LNCaP clone FGC (cell line): ENCODE measurements at regions not wholly inside any gene's neighbourhood (a gene's known extent, or its start where the extent isn't known, plus 50 kb on each side); places are given as distances from the start of the nearest gene placed in this dataset.

Experiments used
- DNase-seq: peaks from one replicate; pipeline ENCODE4 v3.0.0-alpha.2; 2011; ENCODE audit warnings: low read depth
- H3K4me3 ChIP-seq: 2 replicates; pipeline ENCODE4 v1.5.1; 2011; ENCODE audit warnings: mild to moderate bottlenecking, low read depth, low read length, control low read depth
- TF ChIP-seq, protein P1 (sequence below): IDR thresholded peaks from 2 replicates; pipeline ENCODE4 v1.5.1; 2012; ENCODE audit warnings: mild to moderate bottlenecking; ENCODE audit not compliant: control insufficient read depth, insufficient read depth; ENCODE audit errors: extremely low read depth

DNA sequence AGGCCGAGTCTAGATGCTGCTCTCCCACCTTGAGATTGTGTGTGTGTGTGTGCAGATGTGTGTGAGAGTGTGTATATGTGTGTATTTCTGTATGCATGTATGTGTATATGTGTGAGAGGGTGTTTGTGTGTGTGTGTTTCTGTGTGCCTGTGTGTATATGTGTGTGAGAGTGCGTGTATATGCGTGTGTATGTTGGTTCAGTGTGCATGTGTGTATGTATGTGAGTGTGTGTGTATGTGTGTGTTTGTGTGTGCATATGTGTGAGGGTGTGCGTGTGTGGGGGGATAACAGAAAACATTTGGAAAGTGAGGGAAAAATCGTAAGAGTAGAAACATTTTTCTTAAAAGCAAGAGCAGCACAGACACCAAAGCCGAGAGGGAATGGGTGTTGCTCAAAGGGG is 309.1 kb downstream of the NDUFA10 start:
- TF ChIP-seq, protein P1, sequence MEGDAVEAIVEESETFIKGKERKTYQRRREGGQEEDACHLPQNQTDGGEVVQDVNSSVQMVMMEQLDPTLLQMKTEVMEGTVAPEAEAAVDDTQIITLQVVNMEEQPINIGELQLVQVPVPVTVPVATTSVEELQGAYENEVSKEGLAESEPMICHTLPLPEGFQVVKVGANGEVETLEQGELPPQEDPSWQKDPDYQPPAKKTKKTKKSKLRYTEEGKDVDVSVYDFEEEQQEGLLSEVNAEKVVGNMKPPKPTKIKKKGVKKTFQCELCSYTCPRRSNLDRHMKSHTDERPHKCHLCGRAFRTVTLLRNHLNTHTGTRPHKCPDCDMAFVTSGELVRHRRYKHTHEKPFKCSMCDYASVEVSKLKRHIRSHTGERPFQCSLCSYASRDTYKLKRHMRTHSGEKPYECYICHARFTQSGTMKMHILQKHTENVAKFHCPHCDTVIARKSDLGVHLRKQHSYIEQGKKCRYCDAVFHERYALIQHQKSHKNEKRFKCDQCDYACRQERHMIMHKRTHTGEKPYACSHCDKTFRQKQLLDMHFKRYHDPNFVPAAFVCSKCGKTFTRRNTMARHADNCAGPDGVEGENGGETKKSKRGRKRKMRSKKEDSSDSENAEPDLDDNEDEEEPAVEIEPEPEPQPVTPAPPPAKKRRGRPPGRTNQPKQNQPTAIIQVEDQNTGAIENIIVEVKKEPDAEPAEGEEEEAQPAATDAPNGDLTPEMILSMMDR: no peak
- H3K4me3 ChIP-seq: no peak overlapping the region
- no peak for DNase-seq

DNA sequence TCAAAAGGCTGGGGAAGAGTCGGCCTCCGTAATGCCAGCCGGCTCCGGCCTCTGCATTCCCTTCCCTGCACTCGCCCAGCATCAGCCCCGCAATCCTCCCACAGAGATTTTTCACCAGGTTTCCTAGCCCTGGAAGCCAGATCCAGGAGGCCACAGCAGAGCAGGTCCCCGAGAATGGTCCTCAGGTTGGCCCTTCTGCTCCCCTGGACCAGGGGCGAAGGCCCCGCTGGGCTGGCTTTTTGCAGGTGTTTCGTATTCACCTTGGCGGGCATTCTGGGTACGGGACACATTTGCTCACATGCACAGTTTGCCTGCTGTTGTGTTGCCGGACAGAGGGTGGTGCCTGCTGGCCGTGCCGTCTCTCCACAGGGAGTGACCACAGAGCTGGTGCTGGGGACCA is 309.5 kb downstream of the NDUFA10 start:
- TF ChIP-seq, protein P1: no peak
- DNase-seq: no peak
- H3K4me3 ChIP-seq: no peak overlapping the region

DNA sequence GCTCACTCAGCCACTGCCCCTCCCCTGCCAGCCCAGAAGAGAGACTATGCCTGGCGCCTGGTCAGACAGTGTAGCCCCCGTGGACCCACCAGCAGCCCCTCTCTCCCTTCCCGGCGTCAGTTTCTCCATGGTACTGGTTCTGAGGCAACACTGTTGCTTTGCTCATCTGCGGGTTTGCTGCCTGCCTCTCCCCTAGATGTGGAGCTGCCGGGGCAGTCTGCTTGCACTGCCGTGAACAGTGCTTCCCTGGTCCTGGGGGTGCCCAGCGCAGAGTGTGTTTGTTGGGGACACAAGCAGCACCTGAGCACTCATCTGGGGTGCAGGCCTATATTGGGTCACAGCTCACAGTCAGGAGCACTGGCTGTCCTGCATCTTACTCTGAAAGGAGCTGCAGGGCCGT is 309.9 kb downstream of the NDUFA10 start:
- H3K4me3 ChIP-seq: no peak overlapping the region
- DNase-seq: no peak
- TF ChIP-seq, protein P1: no peak

DNA sequence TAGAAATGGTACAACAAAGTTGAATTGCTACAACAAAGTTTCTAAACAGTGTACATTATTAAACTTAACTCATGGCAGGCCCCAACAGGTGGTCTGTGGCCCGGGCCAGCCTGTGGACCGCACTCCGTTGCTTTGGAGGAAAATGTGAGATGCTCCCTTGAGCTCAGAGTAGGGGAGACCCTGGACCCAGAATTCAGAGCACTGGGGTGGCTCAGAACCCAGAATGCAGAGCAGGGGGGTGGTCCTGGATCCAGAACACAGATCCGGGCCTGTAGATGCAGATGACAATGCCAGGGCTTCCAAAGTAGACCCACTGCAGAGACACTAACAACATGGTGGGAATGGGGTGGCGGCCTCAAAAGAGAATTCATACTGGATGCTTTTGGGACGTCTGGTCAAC is 311.0 kb downstream of the NDUFA10 start:
- TF ChIP-seq, protein P1: no peak
- no peak for DNase-seq
- H3K4me3 ChIP-seq: no peak overlapping the region

DNA sequence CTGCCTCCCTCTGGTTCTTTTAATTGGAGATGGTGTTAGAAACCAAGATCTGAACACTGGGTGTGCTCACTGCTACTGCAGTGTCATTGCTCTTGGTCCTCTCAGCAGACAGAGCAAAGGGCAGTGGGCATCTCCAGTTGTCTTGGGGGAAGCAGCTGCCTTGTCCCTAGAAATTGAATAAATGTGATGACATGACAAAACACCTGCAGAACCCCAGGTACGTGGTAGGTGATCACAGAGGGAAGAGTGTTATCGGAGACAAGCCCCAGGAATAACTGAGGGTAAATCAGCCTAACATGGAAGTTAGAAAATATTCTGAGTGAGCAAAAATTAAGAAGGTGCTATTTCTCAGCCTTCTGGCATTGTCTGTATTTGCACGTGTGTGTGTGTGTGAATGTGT is 311.9 kb upstream of the HDAC4 start:
- no peak for DNase-seq
- no peak overlapping the region for H3K4me3 ChIP-seq
- TF ChIP-seq, protein P1: no peak

DNA sequence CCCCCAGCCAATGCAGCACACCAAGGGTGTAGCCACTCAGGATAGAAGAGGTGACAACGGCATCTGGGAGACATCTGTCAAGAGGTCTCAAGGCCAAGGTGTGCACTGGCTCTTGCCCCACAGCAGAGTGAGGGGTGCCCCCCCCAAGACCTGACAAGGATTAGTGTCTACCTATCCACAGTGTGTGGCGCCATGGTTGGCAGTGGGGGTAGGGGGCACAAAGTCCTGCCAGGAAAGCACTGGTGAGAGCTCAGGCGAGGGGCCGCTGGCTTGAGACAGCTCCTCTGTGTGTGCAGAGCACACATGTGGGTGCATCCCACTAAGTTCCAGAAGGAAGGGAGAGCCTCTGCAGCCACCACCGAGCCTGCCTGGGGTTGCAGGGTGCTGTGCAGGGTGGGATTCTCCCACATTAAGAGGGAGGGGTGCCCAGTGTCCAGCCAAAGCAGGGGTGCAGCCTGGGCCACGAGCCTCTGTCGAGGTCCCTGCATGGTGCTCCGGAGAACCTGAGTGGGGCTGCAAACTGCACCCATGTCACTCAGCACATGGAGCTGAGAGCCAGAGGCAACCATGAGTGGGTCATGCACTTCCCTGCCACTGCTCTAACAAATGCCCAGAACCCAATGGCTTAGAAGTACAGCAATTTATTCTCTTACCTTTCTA is 311.2 kb upstream of the HDAC4 start:
- TF ChIP-seq, protein P1: no peak
- DNase-seq: no peak
- no peak overlapping the region for H3K4me3 ChIP-seq
